K562 (cell line): ENCODE measurements at regions not wholly inside any gene's neighbourhood (a gene's known extent, or its start where the extent isn't known, plus 50 kb on each side); places are given as distances from the start of the nearest gene placed in this dataset.

Experiments
- ATAC-seq: fragments of 200-7000 bp; cut with Tn5 transposase; 3 replicates; pipeline ENCODE4 v1.9.1; 2020; ENCODE audit warnings: moderate library complexity
- BruUV-seq: library from RNA; stranded (reverse); fragments of 400-500 nt; replicated peaks from 2 replicates; lab custom pipeline; 2021; lab: Mats Ljungman, UMichigan
- CTCF ChIA-PET: fragments of 300-600 bp; formaldehyde crosslinking; extraction: SDS; loops from one replicate; lab custom pipeline; 2021; ENCODE audit warnings: low intra/inter-chr PET ratio; lab: Yijun Ruan, JAX
- POLR2A ChIA-PET: fragments of 300-600, 350-650 bp; sonication (Branson Sonifier 250); formaldehyde crosslinking; extraction: SDS; loops from one replicate; lab custom pipeline; 2021; ENCODE audit warnings: antibody characterized with exemption, inconsistent platforms; lab: Yijun Ruan, JAX
- DNase-seq, 4 experiments: peaks; one replicate each; pipeline versions ENCODE4 v3.0.0 to v3.0.0-alpha.2; 2011 to 2018; ENCODE audit warnings: low spot score in 3 of 4, mixed read lengths in 3 of 4; ENCODE audit errors: extremely low read depth in 1 of 4
- FAIRE-seq: peaks from 2 replicates; lab custom pipeline; 2011; peaks lifted over from hg19 to GRCh38; lab: Jason Lieb, UNC
- H2AFZ ChIP-seq: 2 replicates; pipeline ENCODE4 v1.6.0; 2011; ENCODE audit warnings: low read depth, low read length, control low read depth, inconsistent platforms
- H3K27ac ChIP-seq: fragments of 200-600 bp; 3 replicates; pipeline ENCODE4 v1.8.0; 2011; ENCODE audit warnings: low read depth, mild to moderate bottlenecking, control low read depth, inconsistent platforms, low read length, moderate library complexity, mixed read lengths; ENCODE audit errors: extremely low read depth
- H3K27me3 ChIP-seq, 2 experiments: fragments of 300-600 bp in 1 of 2; 2 replicates in 1 of 2; 3 replicates in 1 of 2; pipeline versions ENCODE4 v1.6.0 to v1.8.0; 2011; ENCODE audit warnings: inconsistent platforms in 2 of 2, low read length in 2 of 2, mild to moderate bottlenecking in 1 of 2, mixed read lengths in 1 of 2, moderate library complexity in 1 of 2; ENCODE audit not compliant: control insufficient read depth in 2 of 2, insufficient read depth in 2 of 2
- H3K36me3 ChIP-seq: fragments of 300-600 bp; 3 replicates; pipeline ENCODE4 v1.8.0; 2011; ENCODE audit warnings: mild to moderate bottlenecking, low read length, inconsistent platforms; ENCODE audit not compliant: control insufficient read depth, insufficient read depth
- H3K4me1 ChIP-seq, 2 experiments: fragments of 200-600 bp in 1 of 2; replicated peaks in 1 of 2; 2 replicates in 1 of 2; 3 replicates in 1 of 2; pipeline versions ENCODE4 v1.5.1 to v1.8.0; 2011; ENCODE audit warnings: inconsistent platforms in 2 of 2, low read length in 2 of 2, mild to moderate bottlenecking in 1 of 2, mixed read lengths in 1 of 2, moderate library complexity in 1 of 2; ENCODE audit not compliant: control insufficient read depth in 2 of 2, insufficient read depth in 2 of 2
- H3K4me2 ChIP-seq: 2 replicates; pipeline ENCODE4 v1.6.1; 2011; ENCODE audit warnings: low read length, control low read depth, inconsistent platforms, mixed read lengths; ENCODE audit not compliant: insufficient read depth
- H3K4me3 ChIP-seq: fragments of 200-600 bp; sonication (generic), shearing (Covaris generic); 2 replicates; pipeline ENCODE4 v1.5.1; 2016; ENCODE audit warnings: control low read depth, inconsistent platforms
- H3K79me2 ChIP-seq: fragments of 200-600 bp; 3 replicates; pipeline ENCODE4 v1.8.0; 2011; ENCODE audit warnings: low read length, inconsistent platforms; ENCODE audit not compliant: control insufficient read depth, insufficient read depth
- H3K9ac ChIP-seq, 2 experiments: 2 replicates each; pipeline versions ENCODE4 v1.6.0 to v1.6.1; 2011; ENCODE audit warnings: low read depth in 2 of 2, low read length in 2 of 2, control low read depth in 1 of 2, inconsistent platforms in 1 of 2, mild to moderate bottlenecking in 1 of 2, mixed read lengths in 1 of 2; ENCODE audit not compliant: insufficient read depth in 1 of 2
- H3K9me1 ChIP-seq: one replicate; pipeline ENCODE4 v1.6.0; 2011; ENCODE audit warnings: inconsistent platforms, mild to moderate bottlenecking, low read length, moderate library complexity; ENCODE audit not compliant: control insufficient read depth, insufficient read depth
- H3K9me3 ChIP-seq: replicated peaks from 2 replicates; pipeline ENCODE4 v1.5.1; 2011; ENCODE audit warnings: low read depth, low read length, inconsistent platforms; ENCODE audit not compliant: control insufficient read depth, insufficient read depth
- H4K20me1 ChIP-seq: replicated peaks from 2 replicates; pipeline ENCODE4 v1.6.1; 2011; ENCODE audit warnings: low read length, inconsistent platforms, mixed read lengths; ENCODE audit not compliant: control insufficient read depth, insufficient read depth
- EZH2 ChIP-seq: IDR thresholded peaks from 2 replicates; pipeline ENCODE4 v1.6.1; 2012; ENCODE audit warnings: low read depth, mild to moderate bottlenecking, inconsistent platforms, low read length, borderline replicate concordance
- GATA2 ChIP-seq: sonication (generic); formaldehyde crosslinking; IDR thresholded peaks from 2 replicates; pipeline ENCODE4 v1.4.0; 2020; ENCODE audit warnings: mild to moderate bottlenecking, missing genetic modification reagents
- HLTF ChIP-seq: fragments of 450-650 bp; IDR thresholded peaks from 2 replicates; pipeline ENCODE4 v1.6.1; 2016
- NCOA6 ChIP-seq: fragments of 450-650 bp; IDR thresholded peaks from 2 replicates; pipeline ENCODE4 v1.6.1; 2017; ENCODE audit warnings: mild to moderate bottlenecking
- POLR2AphosphoS2 ChIP-seq: IDR thresholded peaks from 2 replicates; pipeline ENCODE4 v1.6.1; 2012; ENCODE audit warnings: low read length, improper control_type of control experiment
- PREB ChIP-seq: sonication (generic); formaldehyde crosslinking; IDR thresholded peaks from 2 replicates; pipeline ENCODE4 v1.8.1; 2023; ENCODE audit warnings: mild to moderate bottlenecking, missing genetic modification reagents
- RNF2 ChIP-seq: sonication (generic); IDR thresholded peaks from 2 replicates; pipeline ENCODE4 v1.6.1; 2016
- SUPT5H ChIP-seq: fragments of 450-650 bp; IDR thresholded peaks from 2 replicates; pipeline ENCODE4 v1.6.1; 2016
- ZNF589 ChIP-seq: fragments of 200-800 bp; sonication (Bioruptor generic); IDR thresholded peaks from 2 replicates; pipeline ENCODE4 v1.6.1; 2016; ENCODE audit warnings: low read depth, missing genetic modification characterization, missing compliant biosample characterization
- WGBS: fragments of 100-300 bp; shearing (Covaris generic); methylation state at CpG from one replicate; pipeline ENCODE4 v1.1.6; 2016; ENCODE audit warnings: low coverage, mixed read lengths; ENCODE audit not compliant: insufficient coverage; ENCODE audit errors: missing lambda C conversion rate; 5-methylcytosine and 5-hydroxymethylcytosine counted together
- in situ Hi-C: fragments of 300-500 bp; cut with MboI; formaldehyde crosslinking; loops from 4 replicates; pipeline ENCODE4 v1.15.0; 2018; ENCODE audit warnings: inconsistent platforms, mixed read lengths
- intact Hi-C: fragments of 100-400 bp; cut with micrococcal nuclease; formaldehyde crosslinking; loops from 2 replicates; pipeline ENCODE4 v1.14.2; 2022

- DNase-seq (no peak), FAIRE-seq (no peak), ATAC-seq (peak; percentile 53; the same call in 1 of the 3 replicates)
- H3K27ac ChIP-seq: no peak overlapping the region
- no peaks in the 10 kb centered on the region for H3K4me1 ChIP-seq
- no peak overlapping the region for H2AFZ ChIP-seq
- BruUV-seq: no TSS peak
- H4K20me1 ChIP-seq: no peaks in the 10 kb centered on the region
- intact Hi-C loops: no loop called here
- no peaks in the 10 kb centered on the region for H3K9me3 ChIP-seq
- no peak overlapping the region for H3K4me2 ChIP-seq
- H3K4me3 ChIP-seq: no peak overlapping the region
- no peaks in the 10 kb centered on the region for H3K9me1 ChIP-seq
- ChIA-PET CTCF (no interaction called here), POLR2A (no interaction called here)
- H3K27me3 ChIP-seq: peaks cover 3 to 25% of the 10 kb centered on the region in 2 experiments; a peak in 3 of 5 replicates
- 9% methylated on average over 1 of the region's 1 CpG for WGBS
- H3K36me3 ChIP-seq: no peaks in the 10 kb centered on the region
- H3K9ac ChIP-seq: no peak overlapping the region
- no peaks in the 10 kb centered on the region for H3K79me2 ChIP-seq
- TF ChIP-seq ZNF589 (CRISPR knock-in tag): no peak
- no peak for TF ChIP-seq PREB (CRISPR knock-in tag)
- TF ChIP-seq SUPT5H: no peak
- no peak for TF ChIP-seq RNF2
- TF ChIP-seq NCOA6: no peak
- TF ChIP-seq HLTF: no peak
- no peak for TF ChIP-seq EZH2
- no peak for TF ChIP-seq GATA2 (CRISPR knock-in tag)
- TF ChIP-seq POLR2AphosphoS2: no peak
- TF ChIP-seq, all 486 proteins: peak for 0
- in situ Hi-C loops: no loop called here
Observed at GRCh38 chr17:34841467-34841866, 119.8 kb downstream of the CCT6B start.
